ENCODE measurements at regions not wholly inside any gene's neighbourhood (a gene's known extent, or its start where the extent isn't known, plus 50 kb on each side); places are given as distances from the start of the nearest gene placed in this dataset.
"Not testable (repeated sequence)": the region's sequence is repeated elsewhere in the genome, so short reads cannot be mapped to it uniquely, and the experiment has no call there.

DNA sequence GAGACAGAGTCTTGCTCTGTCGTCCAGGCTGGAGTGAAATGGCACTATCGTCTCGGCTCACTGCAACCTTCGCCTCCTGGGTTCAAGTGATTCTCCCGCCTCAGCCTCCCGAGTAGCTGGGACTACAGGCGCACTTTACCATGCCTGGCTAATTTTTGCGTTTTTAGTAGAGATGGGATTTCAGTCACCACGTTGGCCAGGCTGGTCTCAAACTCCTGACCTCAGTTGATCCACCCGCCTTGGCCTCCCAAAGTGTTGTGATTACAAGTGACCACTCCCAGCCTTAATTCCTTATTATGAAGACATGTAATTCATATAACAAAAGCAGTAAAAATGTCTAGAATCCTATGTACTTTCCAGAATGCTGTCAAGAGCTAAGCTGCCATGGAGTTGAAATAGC is 434.5 kb upstream of the ZNG1F start:
- TF ChIP-seq, protein P1, sequence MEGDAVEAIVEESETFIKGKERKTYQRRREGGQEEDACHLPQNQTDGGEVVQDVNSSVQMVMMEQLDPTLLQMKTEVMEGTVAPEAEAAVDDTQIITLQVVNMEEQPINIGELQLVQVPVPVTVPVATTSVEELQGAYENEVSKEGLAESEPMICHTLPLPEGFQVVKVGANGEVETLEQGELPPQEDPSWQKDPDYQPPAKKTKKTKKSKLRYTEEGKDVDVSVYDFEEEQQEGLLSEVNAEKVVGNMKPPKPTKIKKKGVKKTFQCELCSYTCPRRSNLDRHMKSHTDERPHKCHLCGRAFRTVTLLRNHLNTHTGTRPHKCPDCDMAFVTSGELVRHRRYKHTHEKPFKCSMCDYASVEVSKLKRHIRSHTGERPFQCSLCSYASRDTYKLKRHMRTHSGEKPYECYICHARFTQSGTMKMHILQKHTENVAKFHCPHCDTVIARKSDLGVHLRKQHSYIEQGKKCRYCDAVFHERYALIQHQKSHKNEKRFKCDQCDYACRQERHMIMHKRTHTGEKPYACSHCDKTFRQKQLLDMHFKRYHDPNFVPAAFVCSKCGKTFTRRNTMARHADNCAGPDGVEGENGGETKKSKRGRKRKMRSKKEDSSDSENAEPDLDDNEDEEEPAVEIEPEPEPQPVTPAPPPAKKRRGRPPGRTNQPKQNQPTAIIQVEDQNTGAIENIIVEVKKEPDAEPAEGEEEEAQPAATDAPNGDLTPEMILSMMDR (IDR thresholded peaks at IDR 0.05), result not testable (repeated sequence)
- TF ChIP-seq BHLHE40 (IDR thresholded peaks at IDR 0.05; ENCODE audit: low read depth, low read length); POLR2A (IDR thresholded peaks at IDR 0.05; ENCODE audit: low read length); MAFK (IDR thresholded peaks at IDR 0.05; ENCODE audit: partially characterized antibody); RCOR1 (IDR thresholded peaks at IDR 0.05; ENCODE audit: low read depth, low read length); CBX8 (IDR thresholded peaks at IDR 0.05); CBX2 (IDR thresholded peaks at IDR 0.05; ENCODE audit: borderline replicate concordance, low read depth); HOXB5 (CRISPR knock-in tag; IDR thresholded peaks at IDR 0.05); EP300 (IDR thresholded peaks at IDR 0.05); FOXS1 (CRISPR knock-in tag; IDR thresholded peaks at IDR 0.05): not testable (repeated sequence)
- TF ChIP-seq, protein P2, sequence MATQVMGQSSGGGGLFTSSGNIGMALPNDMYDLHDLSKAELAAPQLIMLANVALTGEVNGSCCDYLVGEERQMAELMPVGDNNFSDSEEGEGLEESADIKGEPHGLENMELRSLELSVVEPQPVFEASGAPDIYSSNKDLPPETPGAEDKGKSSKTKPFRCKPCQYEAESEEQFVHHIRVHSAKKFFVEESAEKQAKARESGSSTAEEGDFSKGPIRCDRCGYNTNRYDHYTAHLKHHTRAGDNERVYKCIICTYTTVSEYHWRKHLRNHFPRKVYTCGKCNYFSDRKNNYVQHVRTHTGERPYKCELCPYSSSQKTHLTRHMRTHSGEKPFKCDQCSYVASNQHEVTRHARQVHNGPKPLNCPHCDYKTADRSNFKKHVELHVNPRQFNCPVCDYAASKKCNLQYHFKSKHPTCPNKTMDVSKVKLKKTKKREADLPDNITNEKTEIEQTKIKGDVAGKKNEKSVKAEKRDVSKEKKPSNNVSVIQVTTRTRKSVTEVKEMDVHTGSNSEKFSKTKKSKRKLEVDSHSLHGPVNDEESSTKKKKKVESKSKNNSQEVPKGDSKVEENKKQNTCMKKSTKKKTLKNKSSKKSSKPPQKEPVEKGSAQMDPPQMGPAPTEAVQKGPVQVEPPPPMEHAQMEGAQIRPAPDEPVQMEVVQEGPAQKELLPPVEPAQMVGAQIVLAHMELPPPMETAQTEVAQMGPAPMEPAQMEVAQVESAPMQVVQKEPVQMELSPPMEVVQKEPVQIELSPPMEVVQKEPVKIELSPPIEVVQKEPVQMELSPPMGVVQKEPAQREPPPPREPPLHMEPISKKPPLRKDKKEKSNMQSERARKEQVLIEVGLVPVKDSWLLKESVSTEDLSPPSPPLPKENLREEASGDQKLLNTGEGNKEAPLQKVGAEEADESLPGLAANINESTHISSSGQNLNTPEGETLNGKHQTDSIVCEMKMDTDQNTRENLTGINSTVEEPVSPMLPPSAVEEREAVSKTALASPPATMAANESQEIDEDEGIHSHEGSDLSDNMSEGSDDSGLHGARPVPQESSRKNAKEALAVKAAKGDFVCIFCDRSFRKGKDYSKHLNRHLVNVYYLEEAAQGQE (IDR thresholded peaks at IDR 0.05), result not testable (repeated sequence)
- TF ChIP-seq, protein P3, sequence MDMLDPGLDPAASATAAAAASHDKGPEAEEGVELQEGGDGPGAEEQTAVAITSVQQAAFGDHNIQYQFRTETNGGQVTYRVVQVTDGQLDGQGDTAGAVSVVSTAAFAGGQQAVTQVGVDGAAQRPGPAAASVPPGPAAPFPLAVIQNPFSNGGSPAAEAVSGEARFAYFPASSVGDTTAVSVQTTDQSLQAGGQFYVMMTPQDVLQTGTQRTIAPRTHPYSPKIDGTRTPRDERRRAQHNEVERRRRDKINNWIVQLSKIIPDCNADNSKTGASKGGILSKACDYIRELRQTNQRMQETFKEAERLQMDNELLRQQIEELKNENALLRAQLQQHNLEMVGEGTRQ (IDR thresholded peaks at IDR 0.05), result not testable (repeated sequence)
- TF ChIP-seq, protein P4, sequence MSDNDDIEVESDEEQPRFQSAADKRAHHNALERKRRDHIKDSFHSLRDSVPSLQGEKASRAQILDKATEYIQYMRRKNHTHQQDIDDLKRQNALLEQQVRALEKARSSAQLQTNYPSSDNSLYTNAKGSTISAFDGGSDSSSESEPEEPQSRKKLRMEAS (IDR thresholded peaks at IDR 0.05), result not testable (repeated sequence)
